ENCODE measurements at regions not wholly inside any gene's neighbourhood (a gene's known extent, or its start where the extent isn't known, plus 50 kb on each side); places are given as distances from the start of the nearest gene placed in this dataset.

DNA sequence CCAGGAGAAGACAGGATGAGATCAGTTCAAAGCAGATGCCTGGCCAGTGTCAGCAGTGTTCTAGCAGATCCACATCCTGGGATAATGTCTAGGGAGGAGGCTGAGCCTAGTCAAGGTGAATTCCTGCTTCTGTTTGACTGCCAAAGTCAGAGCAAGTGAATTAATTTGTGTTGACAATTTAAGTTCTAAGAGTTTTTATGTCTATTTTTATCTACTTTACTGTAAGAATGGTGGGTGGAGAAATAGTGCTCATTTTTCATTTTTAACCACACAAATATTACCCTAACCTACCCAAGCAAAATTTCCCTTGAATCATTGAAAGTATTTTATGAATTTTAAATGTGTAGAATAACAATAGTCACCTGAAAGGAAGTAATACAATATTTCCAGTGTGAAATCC is 207.6 kb upstream of the SLC10A2 start:
- no peak for ATAC-seq (replicated peaks; ENCODE audit: extremely low read depth, poor library complexity, severe bottlenecking)
- peaks cover 5% of the 10 kb centered on the region for H3K9me3 Mint-ChIP-seq
- no peaks in the 10 kb centered on the region for H3K4me1 Mint-ChIP-seq
- no peaks in the 10 kb centered on the region for H3K36me3 Mint-ChIP-seq (ENCODE audit: insufficient read depth)
- H3K4me3 Mint-ChIP-seq = no peak overlapping the region
- no peak for DNase-seq (ENCODE audit: low spot score in 2 of 2)
- H3K27ac Mint-ChIP-seq (ENCODE audit: low read depth) = no peak overlapping the region
- H3K27me3 Mint-ChIP-seq = no peaks in the 10 kb centered on the region

DNA sequence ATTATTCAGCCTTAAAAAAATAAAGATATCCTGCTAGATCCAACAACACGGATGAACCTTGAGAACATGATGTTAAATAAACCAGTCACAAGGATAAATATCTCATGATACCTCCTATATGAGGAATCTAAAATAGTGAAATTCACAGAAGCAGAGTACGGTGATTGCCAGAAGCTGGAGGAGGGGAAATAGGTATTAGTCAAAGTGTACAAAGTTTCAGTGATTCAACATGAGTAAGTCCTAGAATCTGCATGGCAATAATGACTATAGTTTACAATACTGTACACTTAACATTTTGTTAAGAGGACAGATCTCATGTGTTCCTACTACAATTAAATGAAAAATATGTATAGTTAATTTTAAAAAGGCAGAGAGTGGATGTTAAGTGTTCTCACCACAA is 206.6 kb upstream of the SLC10A2 start:
- Mint-ChIP-seq H3K4me1 (no peaks in the 10 kb centered on the region), H3K4me3 (no peak overlapping the region), H3K27ac (ENCODE audit: low read depth) (no peak overlapping the region), H3K27me3 (no peaks in the 10 kb centered on the region), H3K9me3 (peaks cover 6% of the 10 kb centered on the region), H3K36me3 (ENCODE audit: insufficient read depth) (no peaks in the 10 kb centered on the region)
- ATAC-seq (replicated peaks; ENCODE audit: extremely low read depth, poor library complexity, severe bottlenecking) = no peak
- no peak for DNase-seq (ENCODE audit: low spot score in 2 of 2)

DNA sequence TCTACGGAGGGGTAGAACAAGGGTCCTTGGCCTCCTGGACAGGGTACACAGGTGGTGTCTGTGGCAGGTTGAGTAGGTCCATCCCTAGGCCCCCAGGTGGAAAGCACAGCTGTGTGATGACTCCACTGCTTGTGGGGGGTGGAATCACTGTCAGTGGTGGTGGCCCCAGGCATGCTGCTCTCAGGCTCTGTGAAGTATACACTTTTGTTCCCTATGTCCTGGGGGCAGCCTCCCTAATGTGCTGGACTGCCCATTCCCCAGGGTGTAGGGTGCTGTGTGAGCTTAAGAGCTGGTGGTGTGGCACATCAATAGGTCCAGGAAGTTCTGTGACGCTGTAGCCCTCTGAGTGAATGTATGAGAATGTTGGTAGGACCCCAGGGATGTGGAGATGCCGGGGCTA is 197.2 kb upstream of the SLC10A2 start:
- Mint-ChIP-seq H3K27ac (ENCODE audit: low read depth) (no peak overlapping the region), H3K27me3 (no peaks in the 10 kb centered on the region), H3K36me3 (ENCODE audit: insufficient read depth) (no peaks in the 10 kb centered on the region), H3K4me3 (no peak overlapping the region), H3K4me1 (no peaks in the 10 kb centered on the region), H3K9me3 (peaks cover 21% of the 10 kb centered on the region)
- DNase-seq (ENCODE audit: low spot score in 2 of 2) (no peak), ATAC-seq (replicated peaks; ENCODE audit: extremely low read depth, poor library complexity, severe bottlenecking) (no peak)

DNA sequence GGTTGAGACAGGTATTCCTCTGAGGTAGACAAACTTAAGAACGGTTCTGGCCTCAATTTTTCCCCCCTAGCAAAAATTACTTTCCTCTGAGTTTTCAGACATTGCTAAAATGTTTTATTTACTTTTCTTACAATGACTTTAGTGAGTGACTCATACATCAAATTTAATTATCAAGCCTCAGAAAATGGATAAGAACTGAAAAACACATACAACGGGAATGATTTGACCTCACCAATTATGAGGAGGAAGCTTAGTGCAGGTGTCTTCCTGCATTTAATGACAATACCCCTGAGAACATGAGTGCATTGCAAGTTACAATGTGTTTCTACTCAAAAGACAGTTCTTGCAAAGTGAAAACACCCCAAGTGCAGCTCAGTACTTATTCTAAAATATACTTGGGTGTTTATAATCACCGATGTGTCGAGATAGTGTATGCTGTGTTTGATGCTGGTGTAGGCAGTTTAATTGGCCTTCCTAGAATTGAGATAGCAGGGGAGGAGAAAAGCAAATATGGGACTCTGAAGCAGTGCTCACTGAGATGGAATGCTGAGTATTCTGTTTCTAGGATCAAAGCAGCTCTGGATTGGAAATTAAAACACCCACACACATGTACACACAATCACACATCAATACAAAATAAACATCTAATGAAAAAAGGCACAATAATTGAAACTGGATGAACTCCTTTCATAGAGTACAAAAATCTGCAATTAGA is 189.5 kb upstream of the SLC10A2 start:
- DNase-seq (ENCODE audit: low spot score in 2 of 2) (no peak), ATAC-seq (replicated peaks; ENCODE audit: extremely low read depth, poor library complexity, severe bottlenecking) (no peak)
- H3K9me3 Mint-ChIP-seq = peaks cover 12% of the 10 kb centered on the region
- no peaks in the 10 kb centered on the region for H3K4me1 Mint-ChIP-seq
- H3K27ac Mint-ChIP-seq (ENCODE audit: low read depth) = no peak overlapping the region
- no peak overlapping the region for H3K4me3 Mint-ChIP-seq
- no peaks in the 10 kb centered on the region for H3K27me3 Mint-ChIP-seq
- no peaks in the 10 kb centered on the region for H3K36me3 Mint-ChIP-seq (ENCODE audit: insufficient read depth)

DNA sequence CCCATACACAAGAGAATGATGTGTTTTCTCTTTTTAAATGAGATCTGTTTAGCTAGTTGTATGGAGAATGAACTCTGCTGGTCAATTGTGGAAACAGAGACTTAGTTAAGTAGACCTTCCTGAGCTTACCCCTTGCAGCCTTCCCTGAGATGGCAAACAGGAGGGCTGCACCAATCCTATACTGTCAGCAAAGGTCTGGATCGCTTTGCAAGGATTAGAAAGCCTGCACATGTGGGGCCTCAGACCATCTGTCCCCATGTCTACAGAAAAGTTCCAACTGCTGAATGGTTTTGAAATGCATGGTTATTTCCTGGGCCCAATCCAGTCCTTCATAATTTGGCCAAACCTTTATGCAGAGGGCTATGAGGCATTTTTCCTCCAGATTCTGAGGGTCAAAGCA is 183.9 kb upstream of the SLC10A2 start:
- no peaks in the 10 kb centered on the region for H3K4me1 Mint-ChIP-seq
- H3K27me3 Mint-ChIP-seq = no peaks in the 10 kb centered on the region
- H3K27ac Mint-ChIP-seq (ENCODE audit: low read depth) = no peak overlapping the region

DNA sequence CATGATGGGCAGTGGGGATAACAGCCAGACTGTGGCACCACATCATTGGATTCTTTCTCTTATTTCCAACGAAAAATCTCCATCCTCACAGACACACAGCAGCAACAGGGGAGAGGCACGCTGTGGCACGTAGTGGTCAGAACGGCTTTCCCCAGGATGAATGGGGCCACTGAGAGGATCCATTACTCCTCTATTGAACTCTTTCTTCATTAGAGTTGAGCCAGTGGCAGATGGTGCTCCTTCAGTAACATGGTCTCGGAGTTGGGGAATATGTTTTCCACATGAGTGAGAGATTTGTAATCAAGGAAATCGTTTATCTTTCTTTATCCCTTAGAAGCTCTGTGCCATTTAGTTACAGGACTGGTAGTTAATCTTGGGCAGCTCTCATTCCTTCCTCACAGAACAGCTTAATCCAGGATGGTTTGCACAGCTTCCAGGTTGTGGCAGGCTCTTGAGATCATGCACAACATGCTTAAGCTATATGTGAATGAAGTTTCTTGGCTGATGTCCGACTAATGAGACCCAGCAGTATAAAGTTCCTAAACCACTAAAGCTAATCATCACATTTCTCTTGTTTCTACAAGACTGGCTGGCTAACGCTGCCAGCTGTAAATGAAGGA is 180.5 kb upstream of the SLC10A2 start:
- ATAC-seq (replicated peaks; ENCODE audit: extremely low read depth, poor library complexity, severe bottlenecking) (no peak), DNase-seq (ENCODE audit: low spot score in 2 of 2) (no peak)
- Mint-ChIP-seq H3K27me3 (no peaks in the 10 kb centered on the region), H3K9me3 (peaks cover 28% of the 10 kb centered on the region), H3K4me3 (no peak overlapping the region), H3K4me1 (no peaks in the 10 kb centered on the region), H3K36me3 (ENCODE audit: insufficient read depth) (no peaks in the 10 kb centered on the region), H3K27ac (ENCODE audit: low read depth) (no peak overlapping the region)

More for the DNA sequence above, 183.9 kb upstream of the SLC10A2 start:
- DNase-seq (ENCODE audit: low spot score in 2 of 2) = no peak
- H3K4me3 Mint-ChIP-seq = no peak overlapping the region
- no peak for ATAC-seq (replicated peaks; ENCODE audit: extremely low read depth, poor library complexity, severe bottlenecking)
- peaks cover 22% of the 10 kb centered on the region for H3K9me3 Mint-ChIP-seq
- no peaks in the 10 kb centered on the region for H3K36me3 Mint-ChIP-seq (ENCODE audit: insufficient read depth)

DNA sequence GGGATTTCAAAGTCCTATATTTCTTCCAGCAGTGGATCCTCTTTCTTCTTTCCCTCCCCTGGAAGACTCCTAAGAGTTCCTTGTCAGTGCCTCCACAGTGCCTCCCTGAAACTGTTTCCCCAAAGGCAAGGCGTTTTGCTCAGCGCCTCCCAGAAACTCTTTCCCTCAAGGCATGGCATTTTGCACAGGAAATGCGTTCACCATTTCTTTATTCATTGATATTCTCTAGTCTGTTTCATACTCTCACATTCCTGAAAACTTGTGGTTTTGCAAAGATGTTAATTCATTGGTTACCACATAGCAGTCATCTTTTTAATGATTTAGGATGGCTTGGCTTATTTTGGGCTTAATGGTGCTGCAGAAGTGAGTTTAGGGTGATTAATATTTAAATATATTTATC is 177.3 kb upstream of the SLC10A2 start:
- Mint-ChIP-seq H3K4me1 (no peaks in the 10 kb centered on the region), H3K27ac (ENCODE audit: low read depth) (no peak overlapping the region), H3K27me3 (no peaks in the 10 kb centered on the region), H3K36me3 (ENCODE audit: insufficient read depth) (no peaks in the 10 kb centered on the region), H3K4me3 (no peak overlapping the region), H3K9me3 (peaks cover 17% of the 10 kb centered on the region)
- no peak for ATAC-seq (replicated peaks; ENCODE audit: extremely low read depth, poor library complexity, severe bottlenecking)
- DNase-seq (ENCODE audit: low spot score in 2 of 2) = no peak

DNA sequence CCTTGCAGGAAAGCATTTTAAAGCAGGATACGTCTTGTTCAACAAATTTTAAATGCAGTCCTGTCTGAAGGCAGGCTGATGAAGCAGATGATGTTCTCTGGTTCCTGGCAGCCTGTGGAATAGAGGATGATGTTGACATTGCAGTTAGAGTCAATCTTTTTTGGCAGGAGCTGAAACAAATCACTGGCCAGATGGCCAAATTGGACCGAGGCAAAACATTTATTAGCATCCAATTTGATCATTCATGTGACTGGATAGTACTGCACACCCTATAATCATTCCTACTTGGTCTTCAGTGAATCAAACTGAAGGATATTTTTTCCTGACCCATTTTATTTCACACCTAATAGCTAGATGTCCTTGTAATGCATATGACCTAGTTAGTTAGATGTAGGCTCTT is 172.2 kb upstream of the SLC10A2 start:
- no peaks in the 10 kb centered on the region for H3K36me3 Mint-ChIP-seq (ENCODE audit: insufficient read depth)
- ATAC-seq (replicated peaks; ENCODE audit: extremely low read depth, poor library complexity, severe bottlenecking) = no peak
- no peak for DNase-seq (ENCODE audit: low spot score in 2 of 2)
- H3K4me3 Mint-ChIP-seq = no peak overlapping the region
- no peak overlapping the region for H3K27ac Mint-ChIP-seq (ENCODE audit: low read depth)
- no peaks in the 10 kb centered on the region for H3K4me1 Mint-ChIP-seq
- no peaks in the 10 kb centered on the region for H3K27me3 Mint-ChIP-seq
- peaks cover 14% of the 10 kb centered on the region for H3K9me3 Mint-ChIP-seq

DNA sequence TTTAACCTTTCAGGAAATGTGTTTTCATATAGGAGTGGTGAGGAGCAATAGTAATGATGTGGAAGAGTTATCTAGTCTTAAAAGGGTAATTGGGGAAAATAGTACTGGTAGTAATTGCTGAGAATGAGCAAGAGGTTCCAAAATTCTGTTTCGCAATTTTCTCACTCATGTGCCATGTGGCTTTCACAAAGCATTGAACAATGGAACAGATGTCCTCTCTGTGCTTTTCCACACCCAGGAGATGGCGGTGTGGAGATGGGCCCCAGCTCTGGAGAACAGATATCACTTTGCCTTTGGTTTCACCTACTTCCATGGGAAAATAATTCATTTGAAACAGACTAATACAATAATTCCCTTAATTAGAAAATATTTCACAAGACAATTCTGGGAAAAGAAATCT is 170.0 kb upstream of the SLC10A2 start:
- Mint-ChIP-seq H3K36me3 (ENCODE audit: insufficient read depth) (no peaks in the 10 kb centered on the region), H3K27ac (ENCODE audit: low read depth) (no peak overlapping the region), H3K4me3 (no peak overlapping the region), H3K4me1 (no peaks in the 10 kb centered on the region), H3K9me3 (peaks cover 14% of the 10 kb centered on the region), H3K27me3 (no peaks in the 10 kb centered on the region)
- ATAC-seq (replicated peaks; ENCODE audit: extremely low read depth, poor library complexity, severe bottlenecking) = no peak
- no peak for DNase-seq (ENCODE audit: low spot score in 2 of 2)

DNA sequence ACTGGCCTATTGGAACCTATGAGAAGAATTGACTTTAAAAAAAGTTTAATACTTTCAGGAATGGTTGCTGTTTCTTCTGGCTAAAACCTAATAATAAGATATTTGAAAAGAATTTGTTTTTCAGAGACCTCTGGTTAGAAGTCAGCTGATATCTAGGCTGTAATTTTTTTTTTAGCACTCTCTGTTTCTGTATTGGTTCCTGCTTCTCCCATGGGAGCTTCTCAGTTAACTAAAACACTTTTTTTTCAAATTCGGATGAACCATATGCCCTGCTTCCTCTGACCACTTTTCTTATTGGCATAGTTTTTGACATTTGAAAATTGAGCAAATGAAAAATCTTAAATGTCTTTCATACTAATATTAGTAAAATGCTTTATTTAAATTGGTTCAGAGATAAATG is 163.5 kb upstream of the SLC10A2 start:
- Mint-ChIP-seq H3K4me1 (no peaks in the 10 kb centered on the region), H3K27me3 (no peaks in the 10 kb centered on the region), H3K27ac (ENCODE audit: low read depth) (no peak overlapping the region), H3K9me3 (peaks cover 14% of the 10 kb centered on the region), H3K4me3 (no peak overlapping the region), H3K36me3 (ENCODE audit: insufficient read depth) (no peaks in the 10 kb centered on the region)
- no peak for DNase-seq (ENCODE audit: low spot score in 2 of 2)
- ATAC-seq (replicated peaks; ENCODE audit: extremely low read depth, poor library complexity, severe bottlenecking) = no peak

DNA sequence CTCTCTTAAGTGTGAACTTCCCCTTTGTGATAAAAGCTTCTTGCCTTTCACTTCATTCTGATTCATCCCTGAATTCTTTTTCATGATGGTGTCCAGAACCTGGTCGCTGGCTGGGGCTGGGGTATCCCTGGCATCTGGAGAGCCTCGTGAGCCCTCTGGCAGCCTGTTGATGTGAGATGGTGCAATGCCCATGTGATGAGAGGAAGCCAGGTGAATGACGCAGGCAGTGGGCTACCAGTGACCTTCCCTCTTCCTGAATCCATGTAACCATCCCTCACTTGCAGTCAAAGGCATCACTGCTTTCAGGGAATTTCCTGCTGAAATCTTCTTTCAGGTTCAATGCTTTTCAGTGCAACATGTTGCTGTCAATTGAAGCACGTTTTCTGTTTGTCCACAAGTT is 158.6 kb upstream of the SLC10A2 start:
- Mint-ChIP-seq H3K4me1 (no peaks in the 10 kb centered on the region), H3K27ac (ENCODE audit: low read depth) (no peak overlapping the region), H3K36me3 (ENCODE audit: insufficient read depth) (no peaks in the 10 kb centered on the region), H3K9me3 (peaks cover 5% of the 10 kb centered on the region), H3K27me3 (no peaks in the 10 kb centered on the region), H3K4me3 (no peak overlapping the region)
- ATAC-seq (replicated peaks; ENCODE audit: extremely low read depth, poor library complexity, severe bottlenecking) (no peak), DNase-seq (ENCODE audit: low spot score in 2 of 2) (no peak)

DNA sequence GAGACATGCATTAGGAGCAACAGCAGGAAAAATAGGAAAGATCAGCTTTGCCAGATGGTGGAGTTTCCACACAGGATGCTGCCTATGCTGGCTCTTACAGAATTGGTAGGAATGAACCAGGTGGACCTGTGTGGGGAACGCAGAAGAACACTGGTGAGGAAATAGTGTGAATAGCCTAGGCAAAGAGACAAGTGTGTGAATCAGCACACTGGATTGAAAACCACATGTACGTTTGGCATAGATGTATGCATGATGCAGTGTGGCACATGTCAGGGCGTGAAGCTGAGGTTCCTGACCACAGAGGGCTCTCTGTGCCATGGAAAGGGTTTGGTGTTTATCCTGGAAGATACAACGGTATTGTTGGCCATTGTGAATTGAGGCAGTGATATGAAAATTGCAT is 156.5 kb upstream of the SLC10A2 start:
- no peaks in the 10 kb centered on the region for H3K27me3 Mint-ChIP-seq
- peaks cover 6% of the 10 kb centered on the region for H3K9me3 Mint-ChIP-seq
- H3K4me3 Mint-ChIP-seq = no peak overlapping the region
- no peak for ATAC-seq (replicated peaks; ENCODE audit: extremely low read depth, poor library complexity, severe bottlenecking)
- no peaks in the 10 kb centered on the region for H3K4me1 Mint-ChIP-seq
- DNase-seq (ENCODE audit: low spot score in 2 of 2) = no peak
- no peak overlapping the region for H3K27ac Mint-ChIP-seq (ENCODE audit: low read depth)
- no peaks in the 10 kb centered on the region for H3K36me3 Mint-ChIP-seq (ENCODE audit: insufficient read depth)

DNA sequence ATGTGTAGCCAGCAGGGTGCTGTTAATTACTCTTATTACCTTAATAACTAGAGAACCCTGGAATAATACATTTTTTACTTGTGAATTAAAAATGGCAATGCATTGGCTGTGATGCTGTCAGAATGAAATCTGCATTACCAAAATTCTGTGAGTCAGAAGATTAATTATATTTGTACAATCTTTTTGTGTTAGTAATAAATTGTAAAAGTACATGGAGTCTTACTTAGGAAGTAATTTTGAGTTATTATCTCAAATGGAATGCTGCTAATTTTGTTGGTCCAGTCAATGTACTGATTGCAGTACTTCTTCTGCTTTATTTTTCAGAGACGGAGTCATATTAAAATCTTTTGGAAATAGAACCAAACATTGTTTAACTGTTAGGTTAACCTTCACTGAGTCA is 152.0 kb upstream of the SLC10A2 start:
- Mint-ChIP-seq H3K4me1 (no peaks in the 10 kb centered on the region), H3K9me3 (peaks cover 25% of the 10 kb centered on the region), H3K36me3 (ENCODE audit: insufficient read depth) (no peaks in the 10 kb centered on the region), H3K27me3 (no peaks in the 10 kb centered on the region), H3K27ac (ENCODE audit: low read depth) (no peak overlapping the region), H3K4me3 (no peak overlapping the region)
- ATAC-seq (replicated peaks; ENCODE audit: extremely low read depth, poor library complexity, severe bottlenecking) (no peak), DNase-seq (ENCODE audit: low spot score in 2 of 2) (no peak)

Measured in central memory CD8-positive, alpha-beta T cell (primary cell).